ENCODE measurements at regions not wholly inside any gene's neighbourhood (a gene's known extent, or its start where the extent isn't known, plus 50 kb on each side); places are given as distances from the start of the nearest gene placed in this dataset.
"Not testable (repeated sequence)": the region's sequence is repeated elsewhere in the genome, so short reads cannot be mapped to it uniquely, and the experiment has no call there.

GRCh38 chr17:33925649-33926048, 329.4 kb upstream of the CCL2 start:
- no peak for DNase-seq (ENCODE audit: low read depth in 2 of 2)
- Histone ChIP-seq H3K9me3 (ENCODE audit: control insufficient read depth, insufficient read depth, low read depth, low read length) (no peaks in the 10 kb centered on the region), H3K4me1 (ENCODE audit: control insufficient read depth, extremely low read depth, insufficient read depth, low read length) (peaks cover 3% of the 10 kb centered on the region), H3K27ac (ENCODE audit: insufficient read depth, low read length) (no peak overlapping the region), H3K36me3 (ENCODE audit: control insufficient read depth, insufficient read depth, low read length) (no peaks in the 10 kb centered on the region), H3K27me3 (ENCODE audit: control insufficient read depth, insufficient read depth, low read length) (no peaks in the 10 kb centered on the region), H3K4me3 (replicated peaks in 1 of 4; ENCODE audit: control extremely low read depth in 1 of 4, insufficient read depth in 1 of 4, low read depth in 3 of 4, low read length in 4 of 4) (no peak overlapping the region), H3K79me2 (ENCODE audit: control insufficient read depth, insufficient read depth, low read length) (no peaks in the 10 kb centered on the region), H3K4me2 (ENCODE audit: extremely low read depth, insufficient read depth, low read length) (no peak overlapping the region), H4K20me1 (ENCODE audit: control insufficient read depth, extremely low read depth, insufficient read depth, low read length) (no peaks in the 10 kb centered on the region), H2AFZ (ENCODE audit: low read length) (no peak overlapping the region), H3K9ac (ENCODE audit: insufficient read depth, low read length) (no peak overlapping the region)
- TF ChIP-seq CTCF (conservative IDR thresholded peaks at IDR 0.05 in 1 of 2, IDR thresholded peaks at IDR 0.05 in 1 of 2; ENCODE audit: low read depth in 1 of 2, low read length in 2 of 2) (no peak), EZH2 (IDR thresholded peaks at IDR 0.05; ENCODE audit: low read length, missing control alignments) (no peak)

GRCh38 chr17:33927732-33928133, 327.4 kb upstream of the CCL2 start:
- H3K79me2 ChIP-seq (ENCODE audit: control insufficient read depth, insufficient read depth, low read length), result no peaks in the 10 kb centered on the region
- no peak overlapping the region for H2AFZ ChIP-seq (ENCODE audit: low read length)
- H3K27ac ChIP-seq (ENCODE audit: insufficient read depth, low read length), result no peak overlapping the region
- TF ChIP-seq EZH2 (IDR thresholded peaks at IDR 0.05; ENCODE audit: low read length, missing control alignments) (no peak), CTCF (conservative IDR thresholded peaks at IDR 0.05 in 1 of 2, IDR thresholded peaks at IDR 0.05 in 1 of 2; ENCODE audit: low read depth in 1 of 2, low read length in 2 of 2) (no peak)
- H3K9me3 ChIP-seq (ENCODE audit: control insufficient read depth, insufficient read depth, low read depth, low read length), result no peaks in the 10 kb centered on the region
- H3K4me3 ChIP-seq (replicated peaks in 1 of 4; ENCODE audit: control extremely low read depth in 1 of 4, insufficient read depth in 1 of 4, low read depth in 3 of 4, low read length in 4 of 4), result no peak overlapping the region
- H3K36me3 ChIP-seq (ENCODE audit: control insufficient read depth, insufficient read depth, low read length), result no peaks in the 10 kb centered on the region
- no peaks in the 10 kb centered on the region for H4K20me1 ChIP-seq (ENCODE audit: control insufficient read depth, extremely low read depth, insufficient read depth, low read length)
- H3K27me3 ChIP-seq (ENCODE audit: control insufficient read depth, insufficient read depth, low read length), result no peaks in the 10 kb centered on the region
- H3K4me2 ChIP-seq (ENCODE audit: extremely low read depth, insufficient read depth, low read length), result no peak overlapping the region
- DNase-seq (ENCODE audit: low read depth in 2 of 2), result peak; percentile 5 to 37
- no peak overlapping the region for H3K9ac ChIP-seq (ENCODE audit: insufficient read depth, low read length)
- peaks cover 3% of the 10 kb centered on the region for H3K4me1 ChIP-seq (ENCODE audit: control insufficient read depth, extremely low read depth, insufficient read depth, low read length)

- Histone ChIP-seq H3K4me2 (ENCODE audit: extremely low read depth, insufficient read depth, low read length) (no peak overlapping the region), H3K27ac (ENCODE audit: insufficient read depth, low read length) (no peak overlapping the region)
- DNase-seq (ENCODE audit: low read depth in 2 of 2), result no peak
Measured at GRCh38 chr17:33929181-33929724, 325.8 kb upstream of the CCL2 start.

GRCh38 chr17:33931148-33931814, 323.8 kb upstream of the CCL2 start:
- not testable (repeated sequence) for H3K4me1 ChIP-seq (ENCODE audit: control insufficient read depth, extremely low read depth, insufficient read depth, low read length); H3K9ac ChIP-seq (ENCODE audit: insufficient read depth, low read length); H3K9me3 ChIP-seq (ENCODE audit: control insufficient read depth, insufficient read depth, low read depth, low read length); H3K4me2 ChIP-seq (ENCODE audit: extremely low read depth, insufficient read depth, low read length); H3K27ac ChIP-seq (ENCODE audit: insufficient read depth, low read length); H3K36me3 ChIP-seq (ENCODE audit: control insufficient read depth, insufficient read depth, low read length); H3K27me3 ChIP-seq (ENCODE audit: control insufficient read depth, insufficient read depth, low read length); H4K20me1 ChIP-seq (ENCODE audit: control insufficient read depth, extremely low read depth, insufficient read depth, low read length); H3K4me3 ChIP-seq (replicated peaks in 1 of 4; ENCODE audit: control extremely low read depth in 1 of 4, insufficient read depth in 1 of 4, low read depth in 3 of 4, low read length in 4 of 4); H3K79me2 ChIP-seq (ENCODE audit: control insufficient read depth, insufficient read depth, low read length); DNase-seq (ENCODE audit: low read depth in 2 of 2); H2AFZ ChIP-seq (ENCODE audit: low read length)

More at GRCh38 chr17:33929181-33929724, 325.8 kb upstream of the CCL2 start:
- Histone ChIP-seq H2AFZ (ENCODE audit: low read length) (no peak overlapping the region), H3K27me3 (ENCODE audit: control insufficient read depth, insufficient read depth, low read length) (no peaks in the 10 kb centered on the region), H3K9me3 (ENCODE audit: control insufficient read depth, insufficient read depth, low read depth, low read length) (no peaks in the 10 kb centered on the region), H3K9ac (ENCODE audit: insufficient read depth, low read length) (no peak overlapping the region), H3K79me2 (ENCODE audit: control insufficient read depth, insufficient read depth, low read length) (no peaks in the 10 kb centered on the region), H3K36me3 (ENCODE audit: control insufficient read depth, insufficient read depth, low read length) (no peaks in the 10 kb centered on the region), H4K20me1 (ENCODE audit: control insufficient read depth, extremely low read depth, insufficient read depth, low read length) (no peaks in the 10 kb centered on the region), H3K4me1 (ENCODE audit: control insufficient read depth, extremely low read depth, insufficient read depth, low read length) (peaks cover 3% of the 10 kb centered on the region), H3K4me3 (replicated peaks in 1 of 4; ENCODE audit: control extremely low read depth in 1 of 4, insufficient read depth in 1 of 4, low read depth in 3 of 4, low read length in 4 of 4) (no peak overlapping the region)
- TF ChIP-seq EZH2 (IDR thresholded peaks at IDR 0.05; ENCODE audit: low read length, missing control alignments), result no peak
- no peak for TF ChIP-seq CTCF (conservative IDR thresholded peaks at IDR 0.05 in 1 of 2, IDR thresholded peaks at IDR 0.05 in 1 of 2; ENCODE audit: low read depth in 1 of 2, low read length in 2 of 2)

All from fibroblast of lung (primary cell).